ENCODE measurements at regions not wholly inside any gene's neighbourhood (a gene's known extent, or its start where the extent isn't known, plus 50 kb on each side); places are given as distances from the start of the nearest gene placed in this dataset.

DNA sequence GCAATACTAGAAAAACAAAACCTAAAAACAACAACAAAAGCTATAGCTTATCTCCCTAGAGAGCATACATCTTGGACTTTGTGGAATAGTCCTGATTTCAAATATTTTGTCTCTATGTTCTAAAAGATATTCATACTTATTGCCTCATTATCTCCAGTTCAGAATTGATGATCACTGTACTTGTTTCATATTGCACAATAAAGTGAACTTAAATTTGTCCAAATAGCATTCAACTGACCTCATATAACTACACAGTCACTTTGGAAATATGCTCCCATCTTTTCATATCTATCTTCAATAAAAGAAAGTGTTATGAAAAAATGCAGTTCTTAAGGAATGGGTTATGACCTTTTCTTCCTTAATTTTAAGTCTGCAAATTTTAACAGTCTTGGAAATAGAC, 228.6 kb upstream of the CMC1 start:
- H3K4me1 ChIP-seq (ENCODE audit: control insufficient read depth in 1 of 2, insufficient read depth in 2 of 2, low read length in 2 of 2), result no peaks in the 10 kb centered on the region
- TF ChIP-seq ZNF274 (IDR thresholded peaks at IDR 0.05; ENCODE audit: low read depth, low read length) (no peak), TCF7L2 (IDR thresholded peaks at IDR 0.05; ENCODE audit: borderline replicate concordance, extremely low read depth, insufficient read depth, insufficient read length) (no peak), SRF (IDR thresholded peaks at IDR 0.05; ENCODE audit: low read depth) (no peak), ELF1 (IDR thresholded peaks at IDR 0.05; ENCODE audit: borderline replicate concordance, low read depth) (no peak), SIN3A (IDR thresholded peaks at IDR 0.05; ENCODE audit: low read depth) (no peak), FOSL1 (IDR thresholded peaks at IDR 0.05; ENCODE audit: low read depth) (no peak)
- H3K36me3 ChIP-seq (ENCODE audit: control insufficient read depth in 1 of 2, insufficient read depth in 2 of 2, low read length in 2 of 2), result no peaks in the 10 kb centered on the region
- H3K9ac ChIP-seq (ENCODE audit: low read length), result no peak overlapping the region
- BruUV-seq (replicated peaks), result no TSS peak
- H3K4me3 ChIP-seq (replicated peaks in 1 of 2; ENCODE audit: low read depth in 1 of 2, low read length in 2 of 2), result no peak overlapping the region
- no peak for ATAC-seq
- intact Hi-C loops (cut with micrococcal nuclease), result no loop called here
- DNase-seq (ENCODE audit: low read depth, low spot score), result no peak
- ChIA-PET RAD21 (ENCODE audit: low non-redundant PET in 1 of 2, low total read pairs in 2 of 2, uncharacterized antibody in 2 of 2, unreplicated experiment in 2 of 2) (no interaction called here), CTCF (no interaction called here), POLR2A (no interaction called here)
- H3K27ac ChIP-seq (ENCODE audit: low read depth, low read length), result no peak overlapping the region
- no peaks in the 10 kb centered on the region for H3K9me3 ChIP-seq (ENCODE audit: control insufficient read depth in 1 of 2, insufficient read depth in 1 of 2, low read depth in 1 of 2, low read length in 2 of 2)
- H3K79me2 ChIP-seq (ENCODE audit: insufficient read depth, low read length), result no peaks in the 10 kb centered on the region
- H4K20me1 ChIP-seq (ENCODE audit: insufficient read depth), result no peaks in the 10 kb centered on the region
- no peaks in the 10 kb centered on the region for H3K27me3 ChIP-seq (ENCODE audit: insufficient read depth, low read length)
- H3K9me2 ChIP-seq (ENCODE audit: insufficient read depth), result no peaks in the 10 kb centered on the region
- no peak overlapping the region for H2AFZ ChIP-seq (ENCODE audit: low read depth, low read length, poor library complexity, severe bottlenecking)
- H3K4me2 ChIP-seq (ENCODE audit: low read length), result no peak overlapping the region

DNA sequence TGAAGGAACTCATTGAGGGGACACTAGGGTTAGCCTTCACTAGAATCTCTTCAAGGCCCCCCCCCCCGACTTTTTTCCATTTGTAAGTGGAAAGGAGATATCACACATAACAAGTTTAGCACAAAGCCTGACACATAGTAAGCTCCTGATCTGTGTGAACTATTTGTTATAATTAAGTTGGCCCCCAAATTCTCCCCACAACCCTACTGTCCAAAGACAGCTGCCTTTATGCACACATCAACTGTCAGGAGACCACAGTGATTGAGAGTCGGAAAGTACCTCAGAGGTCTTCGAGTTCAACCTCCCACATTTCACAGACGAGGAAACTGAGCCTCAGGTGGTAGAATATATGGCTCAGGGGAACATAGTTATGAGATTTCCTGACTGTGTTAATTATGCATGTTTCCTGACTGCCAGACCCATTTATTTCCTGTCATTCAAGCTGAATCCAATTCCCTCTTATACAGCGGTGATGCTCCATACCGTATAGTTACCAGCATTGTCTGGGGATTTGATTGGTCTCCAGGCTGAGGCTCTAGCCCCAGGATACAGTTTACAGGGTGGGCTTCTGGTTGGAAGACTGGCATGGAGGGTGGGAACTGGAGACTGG, 227.4 kb upstream of the CMC1 start:
- H3K4me3 ChIP-seq (replicated peaks in 1 of 2; ENCODE audit: low read depth in 1 of 2, low read length in 2 of 2), result no peak overlapping the region
- no peak overlapping the region for H3K4me2 ChIP-seq (ENCODE audit: low read length)
- no peaks in the 10 kb centered on the region for H3K36me3 ChIP-seq (ENCODE audit: control insufficient read depth in 1 of 2, insufficient read depth in 2 of 2, low read length in 2 of 2)
- no peaks in the 10 kb centered on the region for H3K9me3 ChIP-seq (ENCODE audit: control insufficient read depth in 1 of 2, insufficient read depth in 1 of 2, low read depth in 1 of 2, low read length in 2 of 2)
- no peaks in the 10 kb centered on the region for H3K9me2 ChIP-seq (ENCODE audit: insufficient read depth)
- H3K4me1 ChIP-seq (ENCODE audit: control insufficient read depth in 1 of 2, insufficient read depth in 2 of 2, low read length in 2 of 2), result no peaks in the 10 kb centered on the region
- CTCF ChIA-PET, result no interaction called here
- no peak for TF ChIP-seq TCF7L2 (IDR thresholded peaks at IDR 0.05; ENCODE audit: borderline replicate concordance, extremely low read depth, insufficient read depth, insufficient read length)
- TF ChIP-seq POLR2AphosphoS5 (IDR thresholded peaks at IDR 0.05; ENCODE audit: low read depth, low read length), result no peak
- no peak for TF ChIP-seq RAD21 (IDR thresholded peaks at IDR 0.05; ENCODE audit: low read depth)
- no peak for TF ChIP-seq YY1 (IDR thresholded peaks at IDR 0.05; ENCODE audit: extremely low read depth, insufficient replicate concordance, low read depth, low read length)
- TF ChIP-seq, protein P1, sequence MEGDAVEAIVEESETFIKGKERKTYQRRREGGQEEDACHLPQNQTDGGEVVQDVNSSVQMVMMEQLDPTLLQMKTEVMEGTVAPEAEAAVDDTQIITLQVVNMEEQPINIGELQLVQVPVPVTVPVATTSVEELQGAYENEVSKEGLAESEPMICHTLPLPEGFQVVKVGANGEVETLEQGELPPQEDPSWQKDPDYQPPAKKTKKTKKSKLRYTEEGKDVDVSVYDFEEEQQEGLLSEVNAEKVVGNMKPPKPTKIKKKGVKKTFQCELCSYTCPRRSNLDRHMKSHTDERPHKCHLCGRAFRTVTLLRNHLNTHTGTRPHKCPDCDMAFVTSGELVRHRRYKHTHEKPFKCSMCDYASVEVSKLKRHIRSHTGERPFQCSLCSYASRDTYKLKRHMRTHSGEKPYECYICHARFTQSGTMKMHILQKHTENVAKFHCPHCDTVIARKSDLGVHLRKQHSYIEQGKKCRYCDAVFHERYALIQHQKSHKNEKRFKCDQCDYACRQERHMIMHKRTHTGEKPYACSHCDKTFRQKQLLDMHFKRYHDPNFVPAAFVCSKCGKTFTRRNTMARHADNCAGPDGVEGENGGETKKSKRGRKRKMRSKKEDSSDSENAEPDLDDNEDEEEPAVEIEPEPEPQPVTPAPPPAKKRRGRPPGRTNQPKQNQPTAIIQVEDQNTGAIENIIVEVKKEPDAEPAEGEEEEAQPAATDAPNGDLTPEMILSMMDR (IDR thresholded peaks at IDR 0.05 in 2 of 3, conservative IDR thresholded peaks at IDR 0.05 in 1 of 3; ENCODE audit: borderline replicate concordance in 1 of 3, insufficient read depth in 1 of 3, low read depth in 2 of 3, low read length in 2 of 3), result no peak
- TF ChIP-seq, protein P2, sequence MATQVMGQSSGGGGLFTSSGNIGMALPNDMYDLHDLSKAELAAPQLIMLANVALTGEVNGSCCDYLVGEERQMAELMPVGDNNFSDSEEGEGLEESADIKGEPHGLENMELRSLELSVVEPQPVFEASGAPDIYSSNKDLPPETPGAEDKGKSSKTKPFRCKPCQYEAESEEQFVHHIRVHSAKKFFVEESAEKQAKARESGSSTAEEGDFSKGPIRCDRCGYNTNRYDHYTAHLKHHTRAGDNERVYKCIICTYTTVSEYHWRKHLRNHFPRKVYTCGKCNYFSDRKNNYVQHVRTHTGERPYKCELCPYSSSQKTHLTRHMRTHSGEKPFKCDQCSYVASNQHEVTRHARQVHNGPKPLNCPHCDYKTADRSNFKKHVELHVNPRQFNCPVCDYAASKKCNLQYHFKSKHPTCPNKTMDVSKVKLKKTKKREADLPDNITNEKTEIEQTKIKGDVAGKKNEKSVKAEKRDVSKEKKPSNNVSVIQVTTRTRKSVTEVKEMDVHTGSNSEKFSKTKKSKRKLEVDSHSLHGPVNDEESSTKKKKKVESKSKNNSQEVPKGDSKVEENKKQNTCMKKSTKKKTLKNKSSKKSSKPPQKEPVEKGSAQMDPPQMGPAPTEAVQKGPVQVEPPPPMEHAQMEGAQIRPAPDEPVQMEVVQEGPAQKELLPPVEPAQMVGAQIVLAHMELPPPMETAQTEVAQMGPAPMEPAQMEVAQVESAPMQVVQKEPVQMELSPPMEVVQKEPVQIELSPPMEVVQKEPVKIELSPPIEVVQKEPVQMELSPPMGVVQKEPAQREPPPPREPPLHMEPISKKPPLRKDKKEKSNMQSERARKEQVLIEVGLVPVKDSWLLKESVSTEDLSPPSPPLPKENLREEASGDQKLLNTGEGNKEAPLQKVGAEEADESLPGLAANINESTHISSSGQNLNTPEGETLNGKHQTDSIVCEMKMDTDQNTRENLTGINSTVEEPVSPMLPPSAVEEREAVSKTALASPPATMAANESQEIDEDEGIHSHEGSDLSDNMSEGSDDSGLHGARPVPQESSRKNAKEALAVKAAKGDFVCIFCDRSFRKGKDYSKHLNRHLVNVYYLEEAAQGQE (IDR thresholded peaks at IDR 0.05; ENCODE audit: low read depth), result no peak
- TF ChIP-seq EZH2phosphoT487 (IDR thresholded peaks at IDR 0.05; ENCODE audit: borderline replicate concordance), result no peak
- TF ChIP-seq, protein P3, sequence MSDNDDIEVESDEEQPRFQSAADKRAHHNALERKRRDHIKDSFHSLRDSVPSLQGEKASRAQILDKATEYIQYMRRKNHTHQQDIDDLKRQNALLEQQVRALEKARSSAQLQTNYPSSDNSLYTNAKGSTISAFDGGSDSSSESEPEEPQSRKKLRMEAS (IDR thresholded peaks at IDR 0.05), result no peak
- TF ChIP-seq EZH2 (IDR thresholded peaks at IDR 0.05), result no peak
- no peak for TF ChIP-seq SP1 (IDR thresholded peaks at IDR 0.05; ENCODE audit: low read depth)
- H3K79me2 ChIP-seq (ENCODE audit: insufficient read depth, low read length), result no peaks in the 10 kb centered on the region
- ATAC-seq, result no peak
- RAD21 ChIA-PET (ENCODE audit: low non-redundant PET in 1 of 2, low total read pairs in 2 of 2, uncharacterized antibody in 2 of 2, unreplicated experiment in 2 of 2), result no interaction called here
- no peaks in the 10 kb centered on the region for H4K20me1 ChIP-seq (ENCODE audit: insufficient read depth)
- POLR2A ChIA-PET, result interaction anchor here (0.6 kb wide), 1 partner anchor 1827 kb away, joined by 3 read pairs; no protein-coding TSS in a partner anchor
- intact Hi-C loops (cut with micrococcal nuclease), result no loop called here
- no TSS peak for BruUV-seq (replicated peaks)
- H3K9ac ChIP-seq (ENCODE audit: low read length), result no peak overlapping the region
- H2AFZ ChIP-seq (ENCODE audit: low read depth, low read length, poor library complexity, severe bottlenecking), result no peak overlapping the region
- H3K27me3 ChIP-seq (ENCODE audit: insufficient read depth, low read length), result no peaks in the 10 kb centered on the region
- no peak overlapping the region for H3K27ac ChIP-seq (ENCODE audit: low read depth, low read length)
- DNase-seq (ENCODE audit: low read depth, low spot score), result no peak
